ENCODE measurements at regions not wholly inside any gene's neighbourhood (a gene's known extent, or its start where the extent isn't known, plus 50 kb on each side); places are given as distances from the start of the nearest gene placed in this dataset.

DNA sequence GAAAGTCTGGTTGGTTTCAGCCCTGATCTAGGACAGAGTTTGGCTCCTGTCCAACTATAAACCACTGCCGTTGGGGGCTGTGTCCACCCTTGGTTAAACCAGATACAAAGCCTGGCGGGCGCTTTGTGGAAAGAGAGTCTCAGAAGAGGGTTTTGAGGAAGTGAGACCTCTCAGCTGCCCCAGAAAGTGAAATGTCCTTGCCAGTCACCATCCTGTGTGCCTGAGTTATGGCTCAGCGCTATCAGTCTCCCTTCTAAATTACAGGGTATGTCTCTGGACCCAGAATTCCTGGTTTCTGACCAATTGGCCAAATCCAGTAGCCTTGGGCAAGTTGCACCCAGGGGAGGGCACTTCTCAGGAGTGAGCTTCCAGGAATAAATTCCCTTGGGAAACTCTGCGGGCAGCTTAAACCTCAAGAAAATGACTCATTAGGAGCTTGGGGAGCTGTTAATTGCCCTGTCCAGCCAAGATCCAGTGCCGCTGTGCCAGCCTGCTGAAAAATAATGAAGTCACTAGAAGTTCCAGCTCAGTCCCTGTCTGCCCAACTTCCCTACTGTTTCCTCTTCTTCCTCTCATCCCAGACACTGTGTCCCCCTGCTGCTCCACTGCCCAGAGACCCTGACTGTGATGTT lies 66.7 kb upstream of the PDZD8 start (continued):
- TF ChIP-seq ZSCAN30 (tag by site-specific recombination; IDR thresholded peaks at IDR 0.05) (no peak), TRIM28 (IDR thresholded peaks at IDR 0.05; ENCODE audit: borderline replicate concordance, low read length) (no peak), ZNF10 (tag by site-specific recombination; IDR thresholded peaks at IDR 0.05) (no peak), ZNF221 (tag by site-specific recombination; IDR thresholded peaks at IDR 0.05; ENCODE audit: borderline replicate concordance) (no peak), ZNF169 (tag by site-specific recombination; IDR thresholded peaks at IDR 0.05) (no peak), ZBTB48 (tag by site-specific recombination; IDR thresholded peaks at IDR 0.05) (no peak), ZNF843 (tag by site-specific recombination; IDR thresholded peaks at IDR 0.05) (0 out of 2 replicates have a peak, but pooled peaks have one; percentile 35), ZFHX2 (tag by site-specific recombination; conservative IDR thresholded peaks at IDR 0.05) (no peak), ZNF530 (tag by site-specific recombination; IDR thresholded peaks at IDR 0.05; ENCODE audit: low read depth) (no peak), BCL11A (tag by site-specific recombination; IDR thresholded peaks at IDR 0.05; ENCODE audit: low read depth) (peak; percentile 67; the same call in 1 of the 2 replicates), ZNF837 (tag by site-specific recombination; IDR thresholded peaks at IDR 0.05) (no peak), ZNF140 (tag by site-specific recombination; IDR thresholded peaks at IDR 0.05) (no peak), ZNF354C (tag by site-specific recombination; IDR thresholded peaks at IDR 0.05; ENCODE audit: borderline replicate concordance, low read depth) (no peak), ZNF423 (tag by site-specific recombination; IDR thresholded peaks at IDR 0.05) (no peak), EGR2 (tag by site-specific recombination; IDR thresholded peaks at IDR 0.05; ENCODE audit: low read depth) (no peak), ZIC2 (tag by site-specific recombination; IDR thresholded peaks at IDR 0.05) (peak; percentile 96), ZNF37A (tag by site-specific recombination; IDR thresholded peaks at IDR 0.05) (no peak), ZNF302 (tag by site-specific recombination; IDR thresholded peaks at IDR 0.05; ENCODE audit: low read depth) (no peak), PRDM1 (tag by site-specific recombination; IDR thresholded peaks at IDR 0.05) (peak; percentile 56; the same call in 1 of the 2 replicates), KLF8 (tag by site-specific recombination; IDR thresholded peaks at IDR 0.05) (0 out of 2 replicates have a peak, but pooled peaks have one; percentile 27), ZBTB8A (tag by site-specific recombination; IDR thresholded peaks at IDR 0.05) (no peak), ZNF184 (tag by site-specific recombination; IDR thresholded peaks at IDR 0.05) (0 out of 2 replicates have a peak, but pooled peaks have one; percentile 52), ZNF707 (tag by site-specific recombination; IDR thresholded peaks at IDR 0.05) (no peak), ZFP41 (tag by site-specific recombination; IDR thresholded peaks at IDR 0.05; ENCODE audit: borderline replicate concordance) (no peak), ZSCAN23 (tag by site-specific recombination; IDR thresholded peaks at IDR 0.05) (no peak)
- TF ChIP-seq, protein P1, sequence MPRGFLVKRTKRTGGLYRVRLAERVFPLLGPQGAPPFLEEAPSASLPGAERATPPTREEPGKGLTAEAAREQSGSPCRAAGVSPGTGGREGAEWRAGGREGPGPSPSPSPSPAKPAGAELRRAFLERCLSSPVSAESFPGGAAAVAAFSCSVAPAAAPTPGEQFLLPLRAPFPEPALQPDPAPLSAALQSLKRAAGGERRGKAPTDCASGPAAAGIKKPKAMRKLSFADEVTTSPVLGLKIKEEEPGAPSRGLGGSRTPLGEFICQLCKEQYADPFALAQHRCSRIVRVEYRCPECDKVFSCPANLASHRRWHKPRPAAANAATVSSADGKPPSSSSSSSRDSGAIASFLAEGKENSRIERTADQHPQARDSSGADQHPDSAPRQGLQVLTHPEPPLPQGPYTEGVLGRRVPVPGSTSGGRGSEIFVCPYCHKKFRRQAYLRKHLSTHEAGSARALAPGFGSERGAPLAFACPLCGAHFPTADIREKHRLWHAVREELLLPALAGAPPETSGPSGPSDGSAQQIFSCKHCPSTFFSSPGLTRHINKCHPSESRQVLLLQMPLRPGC (tag by site-specific recombination; IDR thresholded peaks at IDR 0.05) = peak; percentile 67; the same call in 1 of the 2 replicates
- TF ChIP-seq, protein P2, sequence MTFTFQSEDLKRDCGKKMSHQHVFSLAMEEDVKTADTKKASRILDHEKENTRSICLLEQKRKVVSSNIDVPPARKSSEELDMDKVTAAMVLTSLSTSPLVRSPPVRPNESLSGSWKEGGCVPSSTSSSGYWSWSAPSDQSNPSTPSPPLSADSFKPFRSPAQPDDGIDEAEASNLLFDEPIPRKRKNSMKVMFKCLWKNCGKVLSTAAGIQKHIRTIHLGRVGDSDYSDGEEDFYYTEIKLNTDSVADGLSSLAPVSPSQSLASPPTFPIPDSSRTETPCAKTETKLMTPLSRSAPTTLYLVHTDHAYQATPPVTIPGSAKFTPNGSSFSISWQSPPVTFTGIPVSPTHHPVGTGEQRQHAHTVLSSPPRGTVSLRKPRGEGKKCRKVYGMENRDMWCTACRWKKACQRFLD (tag by site-specific recombination; IDR thresholded peaks at IDR 0.05) = no peak
- TF ChIP-seq, protein P3, sequence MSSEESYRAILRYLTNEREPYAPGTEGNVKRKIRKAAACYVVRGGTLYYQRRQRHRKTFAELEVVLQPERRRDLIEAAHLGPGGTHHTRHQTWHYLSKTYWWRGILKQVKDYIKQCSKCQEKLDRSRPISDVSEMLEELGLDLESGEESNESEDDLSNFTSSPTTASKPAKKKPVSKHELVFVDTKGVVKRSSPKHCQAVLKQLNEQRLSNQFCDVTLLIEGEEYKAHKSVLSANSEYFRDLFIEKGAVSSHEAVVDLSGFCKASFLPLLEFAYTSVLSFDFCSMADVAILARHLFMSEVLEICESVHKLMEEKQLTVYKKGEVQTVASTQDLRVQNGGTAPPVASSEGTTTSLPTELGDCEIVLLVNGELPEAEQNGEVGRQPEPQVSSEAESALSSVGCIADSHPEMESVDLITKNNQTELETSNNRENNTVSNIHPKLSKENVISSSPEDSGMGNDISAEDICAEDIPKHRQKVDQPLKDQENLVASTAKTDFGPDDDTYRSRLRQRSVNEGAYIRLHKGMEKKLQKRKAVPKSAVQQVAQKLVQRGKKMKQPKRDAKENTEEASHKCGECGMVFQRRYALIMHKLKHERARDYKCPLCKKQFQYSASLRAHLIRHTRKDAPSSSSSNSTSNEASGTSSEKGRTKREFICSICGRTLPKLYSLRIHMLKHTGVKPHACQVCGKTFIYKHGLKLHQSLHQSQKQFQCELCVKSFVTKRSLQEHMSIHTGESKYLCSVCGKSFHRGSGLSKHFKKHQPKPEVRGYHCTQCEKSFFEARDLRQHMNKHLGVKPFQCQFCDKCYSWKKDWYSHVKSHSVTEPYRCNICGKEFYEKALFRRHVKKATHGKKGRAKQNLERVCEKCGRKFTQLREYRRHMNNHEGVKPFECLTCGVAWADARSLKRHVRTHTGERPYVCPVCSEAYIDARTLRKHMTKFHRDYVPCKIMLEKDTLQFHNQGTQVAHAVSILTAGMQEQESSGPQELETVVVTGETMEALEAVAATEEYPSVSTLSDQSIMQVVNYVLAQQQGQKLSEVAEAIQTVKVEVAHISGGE (tag by site-specific recombination; conservative IDR thresholded peaks at IDR 0.05; ENCODE audit: low read depth) = no peak
- TF ChIP-seq, protein P4, sequence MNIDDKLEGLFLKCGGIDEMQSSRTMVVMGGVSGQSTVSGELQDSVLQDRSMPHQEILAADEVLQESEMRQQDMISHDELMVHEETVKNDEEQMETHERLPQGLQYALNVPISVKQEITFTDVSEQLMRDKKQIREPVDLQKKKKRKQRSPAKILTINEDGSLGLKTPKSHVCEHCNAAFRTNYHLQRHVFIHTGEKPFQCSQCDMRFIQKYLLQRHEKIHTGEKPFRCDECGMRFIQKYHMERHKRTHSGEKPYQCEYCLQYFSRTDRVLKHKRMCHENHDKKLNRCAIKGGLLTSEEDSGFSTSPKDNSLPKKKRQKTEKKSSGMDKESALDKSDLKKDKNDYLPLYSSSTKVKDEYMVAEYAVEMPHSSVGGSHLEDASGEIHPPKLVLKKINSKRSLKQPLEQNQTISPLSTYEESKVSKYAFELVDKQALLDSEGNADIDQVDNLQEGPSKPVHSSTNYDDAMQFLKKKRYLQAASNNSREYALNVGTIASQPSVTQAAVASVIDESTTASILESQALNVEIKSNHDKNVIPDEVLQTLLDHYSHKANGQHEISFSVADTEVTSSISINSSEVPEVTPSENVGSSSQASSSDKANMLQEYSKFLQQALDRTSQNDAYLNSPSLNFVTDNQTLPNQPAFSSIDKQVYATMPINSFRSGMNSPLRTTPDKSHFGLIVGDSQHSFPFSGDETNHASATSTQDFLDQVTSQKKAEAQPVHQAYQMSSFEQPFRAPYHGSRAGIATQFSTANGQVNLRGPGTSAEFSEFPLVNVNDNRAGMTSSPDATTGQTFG (tag by site-specific recombination; IDR thresholded peaks at IDR 0.05; ENCODE audit: borderline replicate concordance) = no peak
- TF ChIP-seq, protein P5, sequence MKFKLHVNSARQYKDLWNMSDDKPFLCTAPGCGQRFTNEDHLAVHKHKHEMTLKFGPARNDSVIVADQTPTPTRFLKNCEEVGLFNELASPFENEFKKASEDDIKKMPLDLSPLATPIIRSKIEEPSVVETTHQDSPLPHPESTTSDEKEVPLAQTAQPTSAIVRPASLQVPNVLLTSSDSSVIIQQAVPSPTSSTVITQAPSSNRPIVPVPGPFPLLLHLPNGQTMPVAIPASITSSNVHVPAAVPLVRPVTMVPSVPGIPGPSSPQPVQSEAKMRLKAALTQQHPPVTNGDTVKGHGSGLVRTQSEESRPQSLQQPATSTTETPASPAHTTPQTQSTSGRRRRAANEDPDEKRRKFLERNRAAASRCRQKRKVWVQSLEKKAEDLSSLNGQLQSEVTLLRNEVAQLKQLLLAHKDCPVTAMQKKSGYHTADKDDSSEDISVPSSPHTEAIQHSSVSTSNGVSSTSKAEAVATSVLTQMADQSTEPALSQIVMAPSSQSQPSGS (tag by site-specific recombination; IDR thresholded peaks at IDR 0.05; ENCODE audit: low read depth) = no peak

All from HEK293 (cell line).